ENCODE measurements at regions not wholly inside any gene's neighbourhood (a gene's known extent, or its start where the extent isn't known, plus 50 kb on each side); places are given as distances from the start of the nearest gene placed in this dataset.

DNA sequence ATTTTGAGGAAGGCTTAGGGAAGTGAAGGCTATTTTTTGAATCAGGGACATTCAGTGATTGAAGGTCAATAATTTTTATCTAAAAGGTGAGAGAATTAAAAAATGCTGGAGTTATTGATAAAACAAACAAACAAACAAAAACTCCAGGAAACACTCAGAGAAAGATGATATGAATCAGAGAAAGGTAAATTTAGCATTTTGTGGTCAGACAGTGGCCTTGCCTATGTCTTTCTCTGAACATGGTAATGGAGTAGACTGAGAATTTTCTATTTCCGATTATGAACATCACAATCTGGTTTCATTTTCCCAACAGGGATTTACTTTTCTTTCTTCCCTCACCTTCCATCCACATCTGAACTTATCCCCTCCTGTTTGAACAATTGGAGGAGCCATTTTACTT is 353.6 kb upstream of the RIOK2 start:
- no peak for DNase-seq
- in situ Hi-C loops (cut with MboI; ENCODE audit: low sequenced_read_pairs in 4 of 4), result no loop called here
- H3K36me3 ChIP-seq, result no peaks in the 10 kb centered on the region
- ATAC-seq, result no peak
- no peak overlapping the region for H3K4me3 ChIP-seq
- no peak overlapping the region for H3K27ac ChIP-seq
- no peaks in the 10 kb centered on the region for H3K9me3 ChIP-seq
- H3K27me3 ChIP-seq, result no peaks in the 10 kb centered on the region
- H3K4me1 ChIP-seq, result no peaks in the 10 kb centered on the region
- intact Hi-C loops (cut with DNase I; ENCODE audit: low total_unique reads), result no loop called here
- no peak for TF ChIP-seq POLR2A (IDR thresholded peaks at IDR 0.05)
- TF ChIP-seq, protein P1, sequence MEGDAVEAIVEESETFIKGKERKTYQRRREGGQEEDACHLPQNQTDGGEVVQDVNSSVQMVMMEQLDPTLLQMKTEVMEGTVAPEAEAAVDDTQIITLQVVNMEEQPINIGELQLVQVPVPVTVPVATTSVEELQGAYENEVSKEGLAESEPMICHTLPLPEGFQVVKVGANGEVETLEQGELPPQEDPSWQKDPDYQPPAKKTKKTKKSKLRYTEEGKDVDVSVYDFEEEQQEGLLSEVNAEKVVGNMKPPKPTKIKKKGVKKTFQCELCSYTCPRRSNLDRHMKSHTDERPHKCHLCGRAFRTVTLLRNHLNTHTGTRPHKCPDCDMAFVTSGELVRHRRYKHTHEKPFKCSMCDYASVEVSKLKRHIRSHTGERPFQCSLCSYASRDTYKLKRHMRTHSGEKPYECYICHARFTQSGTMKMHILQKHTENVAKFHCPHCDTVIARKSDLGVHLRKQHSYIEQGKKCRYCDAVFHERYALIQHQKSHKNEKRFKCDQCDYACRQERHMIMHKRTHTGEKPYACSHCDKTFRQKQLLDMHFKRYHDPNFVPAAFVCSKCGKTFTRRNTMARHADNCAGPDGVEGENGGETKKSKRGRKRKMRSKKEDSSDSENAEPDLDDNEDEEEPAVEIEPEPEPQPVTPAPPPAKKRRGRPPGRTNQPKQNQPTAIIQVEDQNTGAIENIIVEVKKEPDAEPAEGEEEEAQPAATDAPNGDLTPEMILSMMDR (IDR thresholded peaks at IDR 0.05 in 4 of 5, conservative IDR thresholded peaks at IDR 0.05 in 1 of 5), result no peak

DNA sequence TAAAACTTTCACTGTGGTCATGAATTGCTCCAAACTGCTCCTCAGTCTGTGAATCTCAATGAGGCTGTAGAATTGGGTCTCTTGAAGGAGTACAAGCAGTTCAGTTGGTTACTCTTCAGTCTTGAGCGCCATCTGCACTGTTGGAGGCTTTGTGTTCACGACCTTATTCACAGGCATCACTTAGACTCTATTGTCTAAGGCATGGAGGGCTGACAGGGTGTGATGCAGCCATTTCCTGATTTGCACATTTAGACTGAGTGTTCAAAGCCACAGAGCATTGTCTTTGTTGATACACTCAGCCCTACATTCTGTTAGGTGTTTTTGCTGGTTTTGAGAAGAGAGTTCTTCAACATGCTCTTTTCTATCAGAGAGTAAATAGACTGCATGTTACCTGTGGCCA is 355.9 kb upstream of the RIOK2 start:
- Histone ChIP-seq H3K4me1 (no peaks in the 10 kb centered on the region), H3K36me3 (no peaks in the 10 kb centered on the region), H3K4me3 (no peak overlapping the region), H3K27ac (no peak overlapping the region), H3K27me3 (no peaks in the 10 kb centered on the region), H3K9me3 (no peaks in the 10 kb centered on the region)
- in situ Hi-C loops (cut with MboI; ENCODE audit: low sequenced_read_pairs in 4 of 4) (no loop called here), intact Hi-C loops (cut with DNase I; ENCODE audit: low total_unique reads) (no loop called here)
- ATAC-seq, result no peak
- TF ChIP-seq POLR2A (IDR thresholded peaks at IDR 0.05), result no peak
- TF ChIP-seq, protein P1 (IDR thresholded peaks at IDR 0.05 in 4 of 5, conservative IDR thresholded peaks at IDR 0.05 in 1 of 5), result no peak
- no peak for DNase-seq

DNA sequence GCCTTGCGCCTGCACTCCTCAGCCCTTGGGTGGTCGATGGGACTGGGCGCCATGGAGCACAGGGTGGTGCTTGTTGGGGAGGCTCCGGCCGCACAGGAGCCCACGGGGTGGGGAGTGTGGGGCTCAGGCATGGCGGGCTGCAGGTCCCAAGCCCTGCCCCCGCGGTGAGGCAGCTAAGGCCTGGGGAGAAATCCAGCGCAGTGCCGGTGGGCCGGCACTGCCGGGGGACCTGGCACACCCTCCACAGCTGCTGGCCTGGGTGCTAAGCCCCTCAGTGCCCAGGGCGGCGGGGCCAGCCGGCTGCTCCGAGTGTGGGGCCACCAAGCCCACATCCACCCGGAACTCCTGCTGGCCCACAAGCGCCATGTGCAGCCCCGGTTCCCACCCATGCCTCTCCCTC is 358.8 kb upstream of the RIOK2 start:
- Histone ChIP-seq H3K9me3 (no peaks in the 10 kb centered on the region), H3K27me3 (no peaks in the 10 kb centered on the region), H3K4me3 (no peak overlapping the region), H3K4me1 (no peaks in the 10 kb centered on the region), H3K27ac (no peak overlapping the region), H3K36me3 (no peaks in the 10 kb centered on the region)
- ATAC-seq (no peak), DNase-seq (no peak)
- intact Hi-C loops (cut with DNase I; ENCODE audit: low total_unique reads), result no loop called here
- no peak for TF ChIP-seq POLR2A (IDR thresholded peaks at IDR 0.05)
- TF ChIP-seq, protein P1 (IDR thresholded peaks at IDR 0.05 in 4 of 5, conservative IDR thresholded peaks at IDR 0.05 in 1 of 5), result no peak
- in situ Hi-C loops (cut with MboI; ENCODE audit: low sequenced_read_pairs in 4 of 4), result no loop called here

DNA sequence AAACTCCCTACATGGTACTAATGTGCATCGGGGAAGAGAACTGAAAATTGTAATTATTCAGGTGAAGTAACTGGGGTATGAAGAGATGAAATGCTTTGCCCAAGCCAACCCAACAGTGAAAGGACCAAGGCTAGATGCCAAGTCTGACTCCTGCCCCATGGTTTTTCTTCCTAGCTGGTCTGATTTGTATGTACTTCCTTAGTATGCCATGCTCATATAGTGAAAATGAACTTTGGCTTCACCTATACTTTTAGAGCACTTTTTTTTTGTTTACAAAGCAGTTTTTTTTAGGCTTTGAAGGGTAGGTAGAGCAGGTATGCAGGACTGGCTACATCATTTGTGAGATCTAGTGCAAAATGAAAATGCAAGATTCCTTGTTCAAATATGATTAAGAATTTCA is 359.4 kb upstream of the RIOK2 start:
- in situ Hi-C loops (cut with MboI; ENCODE audit: low sequenced_read_pairs in 4 of 4) (no loop called here), intact Hi-C loops (cut with DNase I; ENCODE audit: low total_unique reads) (no loop called here)
- Histone ChIP-seq H3K27ac (no peak overlapping the region), H3K4me3 (no peak overlapping the region), H3K9me3 (no peaks in the 10 kb centered on the region), H3K4me1 (no peaks in the 10 kb centered on the region), H3K36me3 (no peaks in the 10 kb centered on the region), H3K27me3 (no peaks in the 10 kb centered on the region)
- ATAC-seq (no peak), DNase-seq (no peak)
- no peak for TF ChIP-seq POLR2A (IDR thresholded peaks at IDR 0.05)

DNA sequence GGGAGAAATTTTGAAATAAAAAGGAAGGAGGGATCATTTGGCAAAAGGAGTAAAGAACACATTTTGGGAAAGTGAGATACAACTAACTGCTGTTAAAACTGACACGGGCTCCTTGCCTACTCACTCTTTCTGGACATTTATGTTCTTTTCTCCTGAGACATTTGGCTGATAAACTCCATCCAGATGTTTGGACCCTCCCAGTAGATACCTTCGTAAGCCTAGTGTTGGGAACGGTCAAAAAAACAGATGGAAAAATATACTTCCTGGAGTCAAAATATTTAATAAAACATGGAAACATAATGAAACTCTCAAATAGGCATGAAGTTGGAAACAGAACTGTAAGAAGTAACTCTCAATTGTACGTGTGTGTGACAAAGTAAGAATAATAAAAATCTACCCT is 360.1 kb upstream of the RIOK2 start:
- TF ChIP-seq POLR2A (IDR thresholded peaks at IDR 0.05), result no peak
- TF ChIP-seq, protein P1 (IDR thresholded peaks at IDR 0.05 in 4 of 5, conservative IDR thresholded peaks at IDR 0.05 in 1 of 5), result no peak
- Histone ChIP-seq H3K36me3 (no peaks in the 10 kb centered on the region), H3K27ac (no peak overlapping the region), H3K4me3 (no peak overlapping the region), H3K9me3 (no peaks in the 10 kb centered on the region), H3K27me3 (no peaks in the 10 kb centered on the region), H3K4me1 (no peaks in the 10 kb centered on the region)
- in situ Hi-C loops (cut with MboI; ENCODE audit: low sequenced_read_pairs in 4 of 4), result no loop called here
- DNase-seq (no peak), ATAC-seq (no peak)
- intact Hi-C loops (cut with DNase I; ENCODE audit: low total_unique reads), result no loop called here

Measured in gastrocnemius medialis (tissue), 4 donors.